HUES6 (cell line): ENCODE measurements at regions not wholly inside any gene's neighbourhood (a gene's known extent, or its start where the extent isn't known, plus 50 kb on each side); places are given as distances from the start of the nearest gene placed in this dataset.

Source experiments
- H3K27ac ChIP-seq: 2 replicates; pipeline ENCODE4 v1.7.0; 2013; ENCODE audit warnings: low read depth, mild to moderate bottlenecking, low read length, inconsistent platforms
- H3K27me3 ChIP-seq: 2 replicates; pipeline ENCODE4 v1.6.1; 2013; ENCODE audit warnings: low read length; ENCODE audit not compliant: control insufficient read depth, insufficient read depth
- H3K36me3 ChIP-seq: 2 replicates; pipeline ENCODE4 v1.6.1; 2013; ENCODE audit warnings: low read length; ENCODE audit not compliant: control insufficient read depth, insufficient read depth
- H3K4me1 ChIP-seq: 2 replicates; pipeline ENCODE4 v1.6.1; 2013; ENCODE audit warnings: low read length; ENCODE audit not compliant: control insufficient read depth, insufficient read depth
- H3K4me3 ChIP-seq: 2 replicates; pipeline ENCODE4 v1.5.1; 2013; ENCODE audit warnings: low read depth, low read length
- H3K9ac ChIP-seq: one replicate; pipeline ENCODE4 v1.6.1; 2013; ENCODE audit warnings: mild to moderate bottlenecking, low read length
- H3K9me3 ChIP-seq: 2 replicates; pipeline ENCODE4 v1.6.1; 2013; ENCODE audit warnings: low read depth, low read length; ENCODE audit not compliant: control insufficient read depth, insufficient read depth

GRCh38 chr20:17158701-17159100 is 68.1 kb upstream of the PCSK2 start:
- Histone ChIP-seq H3K27me3 (no peaks in the 10 kb centered on the region), H3K36me3 (no peaks in the 10 kb centered on the region), H3K9me3 (no peaks in the 10 kb centered on the region), H3K4me1 (no peaks in the 10 kb centered on the region), H3K9ac (no peak overlapping the region), H3K27ac (no peak overlapping the region), H3K4me3 (no peak overlapping the region)

- Histone ChIP-seq H3K36me3 (no peaks in the 10 kb centered on the region), H3K9me3 (no peaks in the 10 kb centered on the region), H3K4me1 (no peaks in the 10 kb centered on the region), H3K9ac (no peak overlapping the region), H3K27me3 (no peaks in the 10 kb centered on the region), H3K4me3 (no peak overlapping the region), H3K27ac (no peak overlapping the region)
Observed at GRCh38 chr20:17161673-17162481, 65.0 kb upstream of the PCSK2 start.

GRCh38 chr20:17168026-17168612 is 58.7 kb upstream of the PCSK2 start:
- Histone ChIP-seq H3K36me3 (no peaks in the 10 kb centered on the region), H3K9me3 (no peaks in the 10 kb centered on the region), H3K9ac (no peak overlapping the region), H3K4me1 (no peaks in the 10 kb centered on the region), H3K4me3 (no peak overlapping the region), H3K27me3 (no peaks in the 10 kb centered on the region), H3K27ac (no peak overlapping the region)

GRCh38 chr20:17169585-17170136 is 57.2 kb upstream of the PCSK2 start:
- Histone ChIP-seq H3K4me1 (no peaks in the 10 kb centered on the region), H3K4me3 (no peak overlapping the region)

GRCh38 chr20:17171746-17172280 is 55.0 kb upstream of the PCSK2 start:
- Histone ChIP-seq H3K4me3 (no peak overlapping the region), H3K9ac (no peak overlapping the region), H3K9me3 (no peaks in the 10 kb centered on the region), H3K36me3 (no peaks in the 10 kb centered on the region), H3K27ac (no peak overlapping the region), H3K4me1 (no peaks in the 10 kb centered on the region), H3K27me3 (no peaks in the 10 kb centered on the region)

More at GRCh38 chr20:17169585-17170136, 57.2 kb upstream of the PCSK2 start:
- Histone ChIP-seq H3K9ac (no peak overlapping the region), H3K36me3 (no peaks in the 10 kb centered on the region), H3K9me3 (no peaks in the 10 kb centered on the region), H3K27me3 (no peaks in the 10 kb centered on the region), H3K27ac (no peak overlapping the region)

GRCh38 chr20:17172836-17173516 is 53.9 kb upstream of the PCSK2 start:
- Histone ChIP-seq H3K27me3 (no peaks in the 10 kb centered on the region), H3K9ac (no peak overlapping the region), H3K36me3 (no peaks in the 10 kb centered on the region), H3K9me3 (no peaks in the 10 kb centered on the region), H3K4me1 (no peaks in the 10 kb centered on the region), H3K4me3 (no peak overlapping the region), H3K27ac (no peak overlapping the region)
